Psoas muscle (tissue), 7 donors: ENCODE measurements at regions not wholly inside any gene's neighbourhood (a gene's known extent, or its start where the extent isn't known, plus 50 kb on each side); places are given as distances from the start of the nearest gene placed in this dataset.

Experiments
- ATAC-seq, 4 donors: fragments of 200-7000 bp; cut with Tn5 transposase; one replicate each; pipeline ENCODE4 v1.9.1; 2020; ENCODE audit warnings: moderate library complexity in 3 of 4, mild to moderate bottlenecking in 2 of 4
- DNase-seq, 2 donors: peaks; one replicate each; pipeline ENCODE4 v3.0.0-alpha.2; 2020
- H3K27ac ChIP-seq: fragments of 200-600 bp; one replicate; pipeline ENCODE4 v1.8.0; 2022
- H3K27me3 ChIP-seq, 3 donors: fragments of 200-600 bp in 1 of 3; one replicate each; pipeline versions ENCODE4 v1.6.1 to v1.8.0; 2013 to 2022; ENCODE audit warnings: low read length in 2 of 3, mild to moderate bottlenecking in 2 of 3, moderate library complexity in 1 of 3; ENCODE audit not compliant: insufficient read depth in 3 of 3
- H3K36me3 ChIP-seq, 2 donors: fragments of 200-600 bp in 1 of 2; one replicate each; pipeline versions ENCODE4 v1.6.1 to v1.8.0; 2013 to 2022; ENCODE audit warnings: low read depth in 1 of 2, mild to moderate bottlenecking in 1 of 2, moderate library complexity in 1 of 2; ENCODE audit not compliant: insufficient read depth in 1 of 2
- H3K4me1 ChIP-seq: fragments of 200-600 bp; one replicate; pipeline ENCODE4 v1.8.0; 2022
- H3K4me3 ChIP-seq: fragments of 200-600 bp; one replicate; pipeline ENCODE4 v1.8.0; 2022; ENCODE audit warnings: mild to moderate bottlenecking
- H3K9me3 ChIP-seq: fragments of 200-600 bp; one replicate; pipeline ENCODE4 v1.8.0; 2022
- WGBS, 3 donors: extraction: QIAGEN DNeasy Blood & Tissue Kit; methylation state at CpG; one replicate each; pipeline versions ENCODE4 v1.1.6 to v1.1.7; 2013; 5-methylcytosine and 5-hydroxymethylcytosine counted together
- intact Hi-C, 2 donors: fragments of 100-400 bp; cut with DNase I; formaldehyde crosslinking; loops; one replicate each; pipeline versions ENCODE4 v1.11.0 to v1.14.2; 2022
- TF ChIP-seq, protein P1 (sequence below): fragments of 200-600 bp; IDR thresholded peaks from one replicate; pipeline ENCODE4 v1.8.0; 2022; ENCODE audit warnings: antibody characterized with exemption
- donor health status: healthy with polysubstance abuse.
- donor health status: DM: no; HTN: no; CAD: no; lungs with moderate emphysema.
- donor health status: Bipolar disorder and iron deficiency.
- donor health status: healthy.
- donor health status: DM: yes; HTN: yes; CAD: no.
- donor health status: DM: no; HTN: no; CAD: no.
- donor health status: DM: yes; HTN: yes; CAD: no.

DNA sequence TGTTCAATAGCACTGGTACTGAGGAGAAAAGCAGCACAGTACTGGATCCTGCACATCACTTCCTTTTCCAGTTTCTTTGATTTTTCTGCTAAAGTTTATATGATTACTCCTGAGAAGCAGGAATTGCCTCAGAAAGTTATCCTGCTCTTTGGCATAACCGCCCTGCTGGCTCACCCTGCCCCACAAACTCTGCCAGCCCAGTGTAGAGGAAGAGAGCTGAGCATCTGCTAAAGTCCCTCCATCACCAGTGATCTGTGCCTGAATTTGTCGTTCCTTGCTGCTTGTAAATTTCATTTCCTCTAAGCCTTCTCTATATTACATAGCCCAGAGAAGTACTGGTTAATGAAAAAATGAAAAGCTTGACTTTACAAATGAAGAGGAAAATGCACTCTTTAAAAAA is 87.0 kb upstream of the C1orf21 start:
- Histone ChIP-seq H3K27me3 (no peaks in the 10 kb centered on the region), H3K9me3 (peaks cover 10% of the 10 kb centered on the region), H3K4me3 (no peak overlapping the region), H3K27ac (peak overlapping the region; percentile 21), H3K4me1 (peaks cover 37% of the 10 kb centered on the region), H3K36me3 (no peaks in the 10 kb centered on the region)
- TF ChIP-seq, protein P1, sequence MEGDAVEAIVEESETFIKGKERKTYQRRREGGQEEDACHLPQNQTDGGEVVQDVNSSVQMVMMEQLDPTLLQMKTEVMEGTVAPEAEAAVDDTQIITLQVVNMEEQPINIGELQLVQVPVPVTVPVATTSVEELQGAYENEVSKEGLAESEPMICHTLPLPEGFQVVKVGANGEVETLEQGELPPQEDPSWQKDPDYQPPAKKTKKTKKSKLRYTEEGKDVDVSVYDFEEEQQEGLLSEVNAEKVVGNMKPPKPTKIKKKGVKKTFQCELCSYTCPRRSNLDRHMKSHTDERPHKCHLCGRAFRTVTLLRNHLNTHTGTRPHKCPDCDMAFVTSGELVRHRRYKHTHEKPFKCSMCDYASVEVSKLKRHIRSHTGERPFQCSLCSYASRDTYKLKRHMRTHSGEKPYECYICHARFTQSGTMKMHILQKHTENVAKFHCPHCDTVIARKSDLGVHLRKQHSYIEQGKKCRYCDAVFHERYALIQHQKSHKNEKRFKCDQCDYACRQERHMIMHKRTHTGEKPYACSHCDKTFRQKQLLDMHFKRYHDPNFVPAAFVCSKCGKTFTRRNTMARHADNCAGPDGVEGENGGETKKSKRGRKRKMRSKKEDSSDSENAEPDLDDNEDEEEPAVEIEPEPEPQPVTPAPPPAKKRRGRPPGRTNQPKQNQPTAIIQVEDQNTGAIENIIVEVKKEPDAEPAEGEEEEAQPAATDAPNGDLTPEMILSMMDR = no peak
- intact Hi-C loops = no loop called here
- ATAC-seq (no peak), DNase-seq (no peak)
- whole genome bisulfite sequencing, 3 donors = 34 to 56% (median 46%) methylated on average over 2 of the region's 2 CpGs

DNA sequence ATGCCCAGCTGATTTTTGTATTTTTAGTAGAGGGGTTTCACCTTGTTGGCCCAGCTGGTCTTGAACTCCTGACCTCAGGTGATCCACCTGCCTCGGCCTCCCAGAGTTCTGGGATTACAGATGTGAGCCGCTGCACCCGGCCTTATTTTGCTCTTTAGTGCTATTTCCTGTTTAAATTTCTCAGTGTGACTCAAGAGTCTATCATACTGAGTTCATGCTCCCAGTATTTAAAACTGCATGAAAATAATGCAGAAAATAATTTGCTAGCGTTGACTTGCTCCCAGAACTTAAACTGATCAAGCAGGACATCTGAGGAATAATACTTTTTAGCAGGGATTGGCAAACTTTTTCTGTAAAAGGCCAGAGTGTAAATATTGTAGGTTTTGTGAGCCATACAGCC is 86.4 kb upstream of the C1orf21 start:
- intact Hi-C loops = no loop called here
- WGBS, 3 donors = 78 to 84% (median 83%) methylated on average over 4 of the region's 4 CpGs
- ATAC-seq = no peak
- no peaks in the 10 kb centered on the region for H3K27me3 ChIP-seq
- TF ChIP-seq, protein P1 = no peak
- peaks cover 32% of the 10 kb centered on the region for H3K4me1 ChIP-seq
- H3K27ac ChIP-seq = no peak overlapping the region
- DNase-seq = no peak
- no peaks in the 10 kb centered on the region for H3K36me3 ChIP-seq
- H3K4me3 ChIP-seq = no peak overlapping the region
- H3K9me3 ChIP-seq = peaks cover 10% of the 10 kb centered on the region

DNA sequence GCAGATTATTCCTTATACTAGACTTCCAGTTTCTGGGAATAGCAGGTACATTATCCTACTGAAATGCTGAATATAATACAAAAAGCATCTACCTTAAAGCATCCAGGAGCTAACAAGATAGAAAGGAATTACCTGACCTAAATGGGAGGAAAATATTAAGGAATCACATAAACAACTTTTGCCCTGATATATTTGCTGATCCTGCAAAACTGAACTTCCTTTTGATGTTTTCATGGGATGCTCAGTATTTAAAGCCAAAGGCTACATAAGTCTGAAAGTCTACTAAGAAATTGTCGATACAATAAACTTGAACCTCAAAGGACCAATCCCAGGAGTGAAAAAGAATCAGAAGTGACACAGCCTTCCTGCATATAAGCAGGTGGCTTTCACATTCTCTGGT is 85.6 kb upstream of the C1orf21 start:
- no peak for ATAC-seq
- WGBS, 3 donors = 65 to 86% (median 78%) methylated on average over 1 of the region's 1 CpG

DNA sequence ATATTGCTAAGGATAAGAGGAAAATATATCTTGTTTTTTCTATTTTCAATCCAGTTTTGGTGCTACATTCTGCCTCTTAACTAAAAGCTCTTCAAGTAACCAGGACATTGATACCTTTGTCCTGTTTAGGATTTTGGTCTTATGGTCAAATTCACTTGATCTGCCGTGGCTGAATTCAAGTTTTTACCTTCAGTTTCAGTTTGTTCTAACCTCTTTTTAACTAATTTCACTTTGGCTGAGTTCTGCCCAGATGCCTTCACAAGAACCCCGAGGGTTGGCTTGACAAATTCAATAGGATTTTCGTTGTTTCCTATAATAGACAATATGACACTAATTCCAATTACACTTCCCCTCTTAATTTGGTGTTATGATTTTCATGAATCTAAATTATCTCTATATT is 84.5 kb upstream of the C1orf21 start:
- Histone ChIP-seq H3K9me3 (peaks cover 10% of the 10 kb centered on the region), H3K4me3 (no peak overlapping the region), H3K27ac (no peak overlapping the region), H3K4me1 (peaks cover 16% of the 10 kb centered on the region), H3K27me3 (no peaks in the 10 kb centered on the region), H3K36me3 (no peaks in the 10 kb centered on the region)
- ATAC-seq (no peak), DNase-seq (no peak)
- TF ChIP-seq, protein P1 = no peak
- 83 to 89% (median 88%) methylated on average over 3 of the region's 3 CpGs for WGBS, 3 donors
- intact Hi-C loops = no loop called here

More for the DNA sequence above, 85.6 kb upstream of the C1orf21 start:
- Histone ChIP-seq H3K36me3 (no peaks in the 10 kb centered on the region), H3K4me1 (peaks cover 24% of the 10 kb centered on the region), H3K4me3 (no peak overlapping the region), H3K9me3 (peaks cover 10% of the 10 kb centered on the region), H3K27me3 (no peaks in the 10 kb centered on the region), H3K27ac (no peak overlapping the region)
- intact Hi-C loops = no loop called here
- DNase-seq = no peak
- TF ChIP-seq, protein P1 = no peak

DNA sequence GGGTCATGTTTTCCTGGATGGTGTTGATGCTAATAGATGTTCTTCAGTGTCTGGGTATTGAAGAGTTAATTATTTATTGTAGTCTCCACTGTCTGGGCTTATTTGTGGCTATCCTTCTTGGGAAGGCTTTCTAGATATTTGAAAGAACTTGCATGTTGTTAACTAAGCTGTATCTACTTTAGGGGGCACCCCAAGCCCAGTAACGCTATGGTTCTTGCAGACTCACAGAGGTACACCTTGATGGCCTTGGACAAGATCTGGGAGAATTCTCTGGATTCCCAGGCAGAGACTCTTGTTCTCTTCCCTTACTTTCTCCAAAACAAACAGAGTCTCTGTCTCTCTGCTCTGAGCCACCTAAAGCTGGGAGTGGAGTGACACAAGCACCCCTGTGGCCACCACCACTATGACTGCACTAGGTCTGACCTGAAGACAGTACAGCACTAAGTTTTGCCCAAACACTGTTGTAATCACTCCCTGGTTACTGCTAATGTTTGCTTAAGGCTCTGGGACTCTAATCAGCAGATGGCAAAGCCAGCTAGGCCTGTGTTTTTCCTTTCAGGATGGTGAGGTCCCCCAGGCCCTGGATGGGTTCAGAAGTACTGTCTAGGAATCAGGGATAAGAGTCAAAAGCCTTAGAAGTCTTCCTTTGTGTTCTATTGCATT is 76.5 kb upstream of the C1orf21 start:
- Histone ChIP-seq H3K36me3 (no peaks in the 10 kb centered on the region), H3K27me3 (no peaks in the 10 kb centered on the region), H3K4me1 (no peaks in the 10 kb centered on the region), H3K27ac (no peak overlapping the region), H3K9me3 (no peaks in the 10 kb centered on the region), H3K4me3 (no peak overlapping the region)
- ATAC-seq = peak in 2 of 4 donors; percentile 43 to 68
- TF ChIP-seq, protein P1 = peak; percentile 19
- WGBS, 3 donors = 91 to 100% (median 96%) methylated on average over 1 of the region's 1 CpG
- intact Hi-C loops = loop anchor here in 1 of 2 donors (10.0 kb wide), 1 partner anchor 355 kb away; no protein-coding TSS in a partner anchor
- no peak for DNase-seq
